Putamen (tissue), 1 donor: ENCODE measurements at regions not wholly inside any gene's neighbourhood (a gene's known extent, or its start where the extent isn't known, plus 50 kb on each side); places are given as distances from the start of the nearest gene placed in this dataset.

Source experiments
- DNase-seq: peaks from one replicate; pipeline ENCODE4 v3.0.0-alpha.2; 2016; ENCODE audit warnings: low spot score

DNA sequence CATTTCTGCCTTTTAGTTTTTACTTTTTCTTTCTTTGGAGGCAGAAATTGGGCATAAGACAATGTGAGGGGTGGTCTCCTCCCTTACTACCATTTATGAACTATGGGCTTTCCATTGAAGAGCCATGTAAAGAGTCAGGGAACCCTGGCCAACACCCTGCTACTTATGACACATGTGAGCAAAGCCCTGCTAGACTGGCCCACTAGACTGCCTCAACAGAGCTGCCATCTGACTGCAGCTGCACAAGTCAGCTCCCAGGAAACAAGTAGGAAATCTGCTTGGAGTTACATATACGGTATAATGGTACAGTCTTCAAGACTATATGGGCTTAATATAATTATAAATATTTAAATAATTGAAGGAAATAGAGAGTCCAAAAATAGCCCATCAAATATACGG lies 816.8 kb downstream of the TRIB2 start:
- DNase-seq: no peak

DNA sequence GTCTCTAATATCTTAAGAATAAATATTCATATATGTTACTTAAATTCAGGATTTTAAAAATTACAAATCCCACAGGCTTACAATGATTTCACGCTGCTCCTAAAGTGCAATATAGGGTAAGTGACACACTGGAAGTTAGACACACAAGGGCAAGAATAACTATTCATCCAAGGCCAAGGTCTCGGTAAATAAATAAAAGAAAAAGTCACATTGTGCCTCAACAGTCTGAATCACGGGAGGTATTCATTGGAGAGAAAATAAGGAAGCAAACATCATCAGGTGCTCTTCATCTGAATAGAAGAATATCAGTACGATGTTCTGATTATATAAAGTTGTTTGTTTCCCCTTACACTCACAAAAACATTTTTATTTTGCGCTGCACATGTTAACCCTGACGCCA lies 820.2 kb downstream of the TRIB2 start:
- DNase-seq: no peak

DNA sequence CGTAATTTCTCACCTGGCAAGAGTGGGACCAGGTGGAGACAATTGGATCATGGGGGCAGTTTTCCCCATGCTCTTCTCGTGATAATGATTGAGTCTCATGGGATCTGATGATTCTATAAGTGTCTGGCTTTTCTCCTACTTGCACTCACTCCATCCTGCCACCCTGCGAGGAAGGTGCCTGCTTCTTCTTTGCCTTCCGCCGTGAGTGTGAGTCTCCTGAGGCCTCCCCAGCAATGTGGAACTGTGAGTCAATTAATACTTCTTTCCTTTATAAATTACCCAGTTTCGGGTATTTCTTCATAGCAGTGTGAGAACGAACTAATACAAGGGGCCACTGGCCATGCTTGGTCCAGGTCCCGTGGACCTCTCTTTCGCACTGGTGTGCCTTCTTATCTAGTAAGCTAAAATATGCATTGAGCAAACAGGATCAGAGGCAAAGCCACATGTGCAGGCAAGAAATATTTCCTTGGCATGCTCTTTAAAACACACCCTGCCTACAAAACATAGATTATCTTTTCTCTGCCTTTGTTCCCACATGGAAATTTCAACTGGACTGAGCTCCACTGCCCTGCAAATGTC lies 821.1 kb downstream of the TRIB2 start:
- DNase-seq: no peak

DNA sequence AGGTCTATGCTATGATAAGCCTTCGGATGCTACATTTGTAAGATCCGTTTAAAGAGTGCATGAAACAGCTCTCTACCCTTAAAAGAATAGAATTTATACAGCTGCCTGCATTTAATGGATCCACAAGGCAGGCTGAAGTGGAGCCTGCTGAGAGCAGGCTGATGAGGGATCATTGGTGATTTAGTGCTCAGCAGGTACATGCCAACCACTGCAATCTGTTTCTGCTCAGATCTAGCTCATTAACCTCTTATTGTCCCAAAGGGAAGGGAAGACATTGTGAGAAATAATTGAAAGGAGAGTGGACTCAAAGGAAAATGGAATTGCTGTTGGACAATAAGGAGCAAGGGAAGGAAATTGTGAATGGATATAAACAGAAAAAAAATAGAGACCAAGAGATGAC lies 822.6 kb downstream of the TRIB2 start:
- DNase-seq: no peak

DNA sequence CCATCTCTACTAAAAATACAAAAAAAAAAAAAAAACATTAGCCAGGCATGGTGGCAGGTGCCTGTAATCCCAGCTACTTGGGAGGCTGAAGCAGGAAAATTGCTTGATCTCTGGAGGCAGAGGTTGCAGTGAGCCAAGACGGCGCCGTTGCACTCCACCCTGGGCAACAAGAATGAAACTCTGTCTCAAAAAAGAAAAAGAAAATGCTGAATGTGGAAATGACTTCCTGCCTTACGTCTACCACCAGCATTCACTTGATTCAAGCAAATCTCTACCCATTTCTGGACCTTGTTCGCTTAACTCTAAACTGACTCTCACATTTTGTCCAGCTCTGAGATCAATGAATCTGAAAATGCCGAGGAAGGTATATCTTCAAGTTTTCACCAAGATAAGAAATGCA lies 825.3 kb downstream of the TRIB2 start:
- no peak for DNase-seq

DNA sequence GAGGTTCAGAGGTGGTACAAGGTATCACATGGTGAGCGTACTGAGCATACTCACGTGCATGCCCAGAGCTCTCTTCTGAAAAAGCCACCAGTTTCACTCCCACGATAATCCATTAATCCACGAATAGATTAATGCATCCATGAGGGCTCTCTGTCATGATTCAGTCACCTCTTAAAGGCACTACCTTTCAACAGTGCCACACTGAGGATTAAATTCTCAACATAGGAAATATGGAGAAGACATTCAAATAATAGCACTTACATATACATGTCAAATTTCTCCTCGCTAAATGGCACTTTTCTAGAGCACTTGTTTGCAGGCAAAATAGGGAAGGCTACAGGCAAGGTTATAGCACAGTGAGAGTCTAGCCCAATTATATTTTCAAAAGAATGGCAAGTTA lies 825.9 kb downstream of the TRIB2 start:
- DNase-seq: no peak

DNA sequence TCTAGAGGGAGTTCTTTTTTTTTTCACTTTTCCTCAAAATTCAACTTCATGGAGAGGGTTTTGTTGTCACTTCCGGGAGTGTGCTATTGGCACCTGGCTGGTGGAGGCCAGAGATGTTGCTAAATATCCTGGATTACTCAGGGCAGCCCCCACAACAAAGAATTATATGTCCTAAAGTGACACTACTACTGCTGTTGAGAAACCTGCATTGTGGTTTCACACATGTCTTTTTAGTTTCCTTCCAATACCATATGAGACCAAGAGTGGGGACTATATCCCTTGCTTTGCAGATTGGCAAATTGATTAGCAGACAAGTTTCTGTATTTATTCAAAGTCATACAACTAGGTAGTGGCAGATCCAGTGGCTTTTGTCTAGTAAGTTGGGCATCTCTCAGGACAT lies 826.8 kb downstream of the TRIB2 start:
- no peak for DNase-seq

DNA sequence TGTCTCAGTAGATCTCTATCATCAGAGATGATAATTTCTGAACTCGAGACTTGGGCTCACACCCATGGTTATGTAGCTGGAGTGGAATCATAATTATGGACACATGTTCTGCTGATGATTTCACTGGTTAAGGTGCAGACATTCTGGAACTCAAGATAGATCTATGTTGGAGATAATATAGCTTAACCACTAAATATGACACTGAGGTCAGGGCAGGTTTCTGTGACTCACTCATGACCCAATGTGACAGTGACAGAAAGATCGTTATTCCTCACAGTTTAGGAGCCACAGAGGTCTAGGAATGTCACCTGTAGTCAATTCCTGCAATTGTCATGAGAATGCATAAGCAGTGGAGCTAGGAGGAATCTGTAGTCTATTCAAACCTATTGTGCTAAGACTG lies 828.6 kb downstream of the TRIB2 start:
- no peak for DNase-seq

DNA sequence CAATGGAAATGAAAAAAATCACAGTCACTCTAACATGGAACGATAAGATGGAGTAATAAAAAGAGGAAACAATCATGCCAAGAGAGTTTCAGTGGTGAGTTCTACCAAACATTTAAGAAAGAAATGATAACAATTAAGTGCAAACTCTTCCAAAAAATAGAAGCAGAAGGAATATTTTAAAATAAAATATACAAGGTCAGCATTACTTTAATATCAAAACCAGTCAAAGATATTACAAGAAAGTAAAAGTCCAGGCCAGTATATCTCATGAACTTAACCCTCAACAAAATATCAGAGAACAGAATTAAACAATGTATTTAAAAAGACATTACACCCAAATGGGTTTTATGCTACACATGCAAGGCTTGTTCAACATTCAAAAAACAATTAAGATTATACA lies 829.4 kb downstream of the TRIB2 start:
- DNase-seq: no peak

DNA sequence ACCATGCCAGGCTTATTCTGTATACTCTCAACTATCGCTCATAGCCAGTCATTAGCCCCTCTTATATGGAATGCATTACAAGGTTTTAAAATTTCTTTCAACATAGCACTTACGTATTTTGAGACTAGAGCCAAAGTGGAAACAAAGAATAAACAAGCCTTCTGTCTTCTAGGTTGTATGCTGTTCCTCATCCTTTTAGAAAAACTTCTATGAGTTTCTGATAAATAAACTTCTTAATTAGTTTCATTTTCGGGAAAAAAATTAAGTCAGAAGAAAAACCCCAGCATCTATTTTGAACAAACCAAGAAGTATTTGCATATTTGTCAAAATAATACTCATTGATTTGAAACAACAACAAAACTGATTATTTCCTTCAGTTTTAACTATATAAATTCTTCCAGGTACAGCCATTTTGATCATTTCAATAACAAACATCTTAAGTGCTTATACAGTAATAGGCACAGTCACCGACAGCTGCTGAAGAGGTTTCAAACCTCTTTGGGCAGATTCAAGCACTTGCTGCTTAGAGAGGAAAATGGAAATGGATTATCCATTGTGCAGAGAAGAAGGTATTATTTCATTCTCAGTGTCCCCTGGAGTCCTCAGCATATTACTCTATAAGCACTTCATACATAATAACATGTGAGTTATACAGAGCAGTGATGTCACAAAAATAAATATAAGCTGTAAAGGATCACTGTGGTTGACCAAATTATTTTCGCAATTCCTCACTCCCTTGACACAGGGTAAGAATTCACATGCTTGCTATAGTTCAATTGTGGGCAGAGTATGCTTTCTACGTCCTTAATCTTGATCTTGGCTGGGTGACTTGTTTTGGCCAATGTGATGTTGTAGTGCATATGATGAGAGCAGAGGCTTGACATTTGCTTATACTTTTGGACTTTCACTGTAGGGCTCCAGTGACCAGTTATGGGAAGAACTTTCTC lies 833.8 kb downstream of the TRIB2 start:
- no peak for DNase-seq

DNA sequence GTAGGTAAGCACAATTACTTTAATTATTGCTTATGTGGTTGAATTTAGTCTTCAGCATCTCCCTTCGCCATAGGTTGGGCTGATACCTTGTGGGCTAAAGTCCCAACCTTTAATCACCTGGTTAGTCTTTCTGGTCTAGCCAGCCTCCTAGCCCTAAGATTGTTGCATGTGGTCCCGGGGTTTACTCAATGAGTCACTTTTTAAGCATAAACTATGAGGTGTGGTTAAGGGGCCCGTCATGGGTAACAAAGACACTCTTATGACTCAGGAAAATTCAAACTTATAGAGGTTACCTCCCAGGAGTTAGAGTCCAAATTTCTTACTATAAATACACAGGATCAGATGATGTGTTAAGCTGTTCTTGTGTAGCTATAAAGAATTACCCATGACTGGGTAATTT lies 841.6 kb downstream of the TRIB2 start:
- no peak for DNase-seq

DNA sequence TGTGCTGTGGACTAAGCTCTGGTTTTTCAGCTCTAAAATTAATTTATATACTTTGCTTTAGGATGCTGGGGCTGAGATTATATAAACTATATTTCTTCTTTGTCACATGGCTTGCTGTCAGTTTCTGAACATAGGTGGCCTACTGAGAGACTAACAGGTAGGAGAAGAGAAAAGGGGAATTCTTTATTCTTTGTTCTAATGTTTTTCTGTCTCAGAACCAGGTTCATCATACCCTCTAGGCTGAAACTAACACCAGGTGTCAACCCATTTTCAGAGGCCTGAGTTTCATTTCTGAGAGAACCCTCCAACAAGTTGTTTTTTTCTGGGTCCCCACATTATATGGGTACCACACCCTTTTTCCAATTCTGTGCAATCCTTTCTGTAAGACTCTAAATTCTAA lies 843.6 kb downstream of the TRIB2 start:
- DNase-seq: no peak

DNA sequence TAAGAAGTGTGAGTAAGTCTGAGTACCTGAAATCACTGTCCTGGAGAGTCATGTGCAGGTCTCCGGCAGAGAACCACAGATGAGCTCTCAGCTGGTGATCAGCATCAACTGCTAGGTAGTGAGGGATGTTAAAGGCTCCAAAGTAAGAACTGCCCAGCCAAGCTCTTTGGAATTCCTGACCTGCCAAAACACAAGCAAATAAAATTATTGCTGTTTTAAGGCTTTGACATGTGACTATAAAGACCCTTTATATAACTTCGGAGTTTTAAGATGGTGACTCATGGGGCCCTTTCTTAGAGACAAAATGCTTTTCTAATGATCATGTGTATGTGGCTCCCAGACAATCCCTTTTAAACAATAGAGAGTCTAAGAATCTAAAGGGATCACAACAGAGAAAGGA lies 855.7 kb downstream of the TRIB2 start:
- DNase-seq: no peak

DNA sequence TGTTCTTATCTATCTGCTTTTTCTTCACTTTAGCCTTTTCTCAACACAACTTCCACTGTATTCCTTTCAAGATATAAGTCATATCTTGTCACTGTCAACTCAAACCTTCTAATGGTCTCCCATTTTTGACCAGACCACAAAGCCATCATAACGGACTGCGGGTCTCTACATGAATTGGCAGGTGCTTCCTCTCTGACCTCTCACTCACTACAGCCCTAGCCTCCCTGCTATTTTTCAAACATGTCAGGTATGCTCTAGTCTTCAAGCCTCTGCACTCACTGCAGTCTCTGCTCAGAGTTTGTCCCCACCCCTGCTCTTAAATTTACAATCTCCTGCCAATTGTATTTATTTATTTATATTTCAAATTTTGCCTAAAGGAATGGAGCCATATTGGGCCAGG lies 858.1 kb downstream of the TRIB2 start:
- no peak for DNase-seq

DNA sequence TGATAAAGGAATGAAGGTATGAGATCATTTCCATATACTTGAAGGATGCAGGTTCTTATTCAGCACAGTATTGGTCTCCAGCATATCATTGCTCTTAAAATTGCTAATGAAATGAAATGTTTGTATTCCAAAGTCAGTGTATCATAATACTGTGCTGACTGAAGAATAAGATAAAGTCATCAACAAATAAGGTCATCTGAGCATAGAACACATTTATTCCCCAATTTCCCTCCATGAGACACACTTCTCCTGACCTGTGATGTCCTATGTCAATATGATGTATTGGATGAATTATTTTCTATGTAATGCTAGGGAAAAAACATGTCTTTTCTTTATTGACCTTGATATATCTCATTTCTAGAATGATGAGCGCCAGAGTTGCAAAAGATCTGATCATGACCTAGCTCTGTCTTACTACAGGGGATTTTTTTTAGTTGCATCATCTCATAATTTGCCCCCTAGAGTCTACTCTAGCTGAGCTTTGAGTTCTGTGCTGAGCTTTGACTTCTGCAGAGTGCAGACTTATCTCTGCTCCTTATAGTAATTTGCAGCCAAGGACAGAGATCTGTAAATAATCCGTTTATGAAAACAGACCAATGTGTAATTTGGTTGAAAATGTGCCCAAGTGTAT lies 859.8 kb downstream of the TRIB2 start:
- no peak for DNase-seq

DNA sequence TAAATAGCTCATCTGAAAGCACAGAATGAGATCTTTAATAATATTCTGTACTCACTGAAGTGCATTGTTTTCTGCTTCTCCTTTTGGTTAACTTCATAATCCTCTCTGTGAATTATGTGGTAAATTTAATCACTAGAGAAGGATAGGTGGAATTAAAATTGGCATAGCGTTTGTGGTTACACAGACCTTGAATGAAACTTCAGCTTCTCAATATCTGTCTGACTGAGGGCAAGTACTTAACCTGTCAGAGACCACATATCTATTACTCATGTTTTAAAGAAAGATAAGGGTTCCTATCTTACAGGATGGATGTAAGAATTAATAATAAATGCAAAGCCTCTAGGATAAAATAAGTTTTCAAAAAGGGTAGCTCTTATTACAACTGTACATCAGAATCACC lies 861.8 kb downstream of the TRIB2 start:
- DNase-seq: no peak

DNA sequence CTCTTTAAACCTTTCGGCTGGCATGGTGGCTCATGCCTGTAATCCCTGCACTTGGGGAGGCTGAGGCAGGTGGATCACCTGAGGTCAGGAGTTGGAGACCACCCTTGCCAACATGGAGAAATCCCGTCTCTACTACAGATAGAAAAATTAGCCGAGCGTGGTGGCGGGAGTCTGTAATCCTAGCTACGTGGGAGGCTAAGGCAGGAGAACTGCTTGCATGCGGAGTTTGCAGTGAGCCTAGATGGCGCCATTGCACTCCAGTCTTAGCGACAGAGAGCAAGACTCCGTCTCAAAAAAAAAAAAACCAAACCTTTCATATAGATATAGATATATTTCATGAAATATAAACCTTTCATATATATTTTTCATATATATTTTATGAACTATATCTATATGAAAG lies 864.7 kb downstream of the TRIB2 start:
- DNase-seq: no peak

DNA sequence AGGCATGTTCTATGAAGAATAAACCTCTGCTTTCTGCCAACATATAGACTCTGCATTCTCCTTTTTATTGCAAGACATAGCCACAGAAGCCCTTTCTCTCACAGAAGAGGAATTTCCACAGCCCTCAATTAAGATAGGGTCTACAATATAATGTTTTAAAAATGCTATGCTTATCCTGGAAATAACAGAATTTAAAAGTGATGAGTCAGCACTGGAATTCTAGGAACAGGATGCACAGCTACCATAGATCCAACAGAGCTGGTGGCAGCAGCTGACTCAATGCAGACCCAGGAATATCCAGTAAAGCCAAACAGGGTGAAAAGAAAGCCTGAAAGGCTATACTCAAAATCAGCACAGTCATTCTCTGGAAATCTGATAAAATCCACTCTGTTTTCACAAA lies 866.9 kb downstream of the TRIB2 start:
- DNase-seq: no peak

DNA sequence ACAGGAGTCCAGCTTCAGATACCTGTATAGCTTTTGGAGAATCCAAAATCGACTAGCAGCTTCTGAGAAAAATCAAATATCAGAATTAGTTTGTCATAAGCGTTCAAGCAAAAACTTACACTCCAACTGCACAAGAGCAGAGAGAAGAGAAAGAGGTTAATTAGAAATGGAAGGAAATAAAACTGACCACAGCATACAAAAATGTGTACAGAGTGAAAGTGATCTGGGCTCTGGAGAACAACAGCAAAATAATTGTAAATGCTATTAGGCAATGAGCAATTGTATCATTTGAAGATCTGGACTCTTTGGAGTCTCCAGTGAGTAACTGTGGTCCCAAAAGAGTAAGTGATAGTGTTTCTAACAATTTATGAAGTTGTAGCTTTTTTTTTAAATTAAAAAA lies 867.3 kb downstream of the TRIB2 start:
- no peak for DNase-seq

DNA sequence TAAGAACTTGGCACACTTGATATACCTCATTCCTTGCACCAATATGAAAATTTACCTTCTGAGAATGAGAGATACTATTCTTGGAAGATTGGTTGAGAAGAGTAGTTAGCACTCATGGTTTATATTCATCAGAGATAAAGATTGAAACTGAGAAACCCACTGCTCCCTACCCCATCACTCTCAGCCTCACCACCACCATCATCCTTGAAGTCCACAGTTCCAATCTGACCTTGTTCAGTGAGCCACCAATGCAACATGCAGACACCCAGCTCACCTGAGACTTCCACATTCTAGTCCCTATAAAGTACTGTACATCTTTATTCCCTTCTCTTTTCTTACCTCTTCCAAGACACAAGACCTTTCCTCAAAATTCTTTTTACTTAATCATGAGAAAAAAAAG lies 869.0 kb downstream of the TRIB2 start:
- no peak for DNase-seq

DNA sequence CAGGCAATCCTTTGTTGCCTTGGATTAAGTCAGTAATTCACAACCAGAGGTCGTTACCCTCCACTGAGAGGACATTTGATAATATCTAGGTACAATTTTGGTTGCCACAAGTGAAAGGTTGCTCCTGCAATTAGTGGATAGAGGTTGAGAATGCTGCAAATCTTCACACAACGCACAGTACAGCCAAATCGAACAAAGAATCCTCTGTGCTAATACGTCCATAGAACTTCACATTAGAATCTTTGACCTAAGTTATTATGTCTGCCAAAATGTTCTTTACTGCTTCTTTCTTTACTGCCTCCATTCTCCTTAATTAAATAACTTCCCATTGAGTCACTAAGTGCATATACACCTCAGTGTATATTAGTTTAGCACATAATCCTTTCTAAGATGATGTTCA lies 879.5 kb downstream of the TRIB2 start:
- no peak for DNase-seq

DNA sequence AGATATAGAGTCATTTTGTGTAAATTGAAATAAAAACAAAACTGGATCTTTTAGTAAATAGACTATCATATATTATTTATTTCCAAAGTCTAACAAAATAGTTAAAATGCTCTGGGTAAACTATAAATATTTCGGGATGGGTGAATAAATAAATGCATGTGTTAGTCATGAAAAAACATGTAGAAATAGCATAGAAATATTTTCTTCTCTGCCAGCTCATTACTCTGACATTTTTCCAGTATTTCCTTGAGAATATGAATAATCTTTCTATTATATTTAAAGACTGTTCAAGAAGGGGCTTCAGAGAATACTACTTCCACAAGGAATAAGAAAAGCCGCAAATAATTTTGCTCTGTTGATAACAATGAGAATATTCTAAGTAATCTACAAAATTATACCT lies 880.4 kb downstream of the TRIB2 start:
- DNase-seq: no peak

DNA sequence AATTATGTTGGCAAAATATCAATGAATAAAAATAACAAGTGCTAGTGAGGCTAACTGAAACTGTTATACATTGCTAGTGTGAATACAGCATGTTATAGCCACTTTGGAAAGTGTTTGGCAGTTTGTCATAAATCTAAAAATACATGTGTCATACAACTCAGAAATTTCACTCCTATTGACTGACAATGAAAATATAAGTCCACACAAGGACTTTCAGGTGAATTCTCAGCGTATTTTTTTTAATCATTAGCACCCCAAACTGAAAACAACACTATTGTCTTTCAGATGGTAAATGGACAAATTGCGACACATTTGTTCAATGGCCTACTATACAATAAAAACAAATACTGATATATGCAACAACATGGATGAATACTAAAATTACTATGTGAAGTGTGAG lies 884.8 kb downstream of the TRIB2 start:
- no peak for DNase-seq
